Fibroblast of villous mesenchyme (primary cell): ENCODE measurements at regions not wholly inside any gene's neighbourhood (a gene's known extent, or its start where the extent isn't known, plus 50 kb on each side); places are given as distances from the start of the nearest gene placed in this dataset.

Source experiments
- DNase-seq: peaks from one replicate; pipeline ENCODE4 v3.0.0-alpha.2; 2010; ENCODE audit warnings: low read depth
- H3K4me3 ChIP-seq: 2 replicates; pipeline ENCODE4 v1.5.1; 2011; ENCODE audit warnings: low read depth, mild to moderate bottlenecking, low read length
- TF ChIP-seq, protein P1 (sequence below): IDR thresholded peaks from 2 replicates; pipeline ENCODE4 v1.5.1; 2012; ENCODE audit warnings: low read depth, mild to moderate bottlenecking, low read length; ENCODE audit not compliant: insufficient read depth

DNA sequence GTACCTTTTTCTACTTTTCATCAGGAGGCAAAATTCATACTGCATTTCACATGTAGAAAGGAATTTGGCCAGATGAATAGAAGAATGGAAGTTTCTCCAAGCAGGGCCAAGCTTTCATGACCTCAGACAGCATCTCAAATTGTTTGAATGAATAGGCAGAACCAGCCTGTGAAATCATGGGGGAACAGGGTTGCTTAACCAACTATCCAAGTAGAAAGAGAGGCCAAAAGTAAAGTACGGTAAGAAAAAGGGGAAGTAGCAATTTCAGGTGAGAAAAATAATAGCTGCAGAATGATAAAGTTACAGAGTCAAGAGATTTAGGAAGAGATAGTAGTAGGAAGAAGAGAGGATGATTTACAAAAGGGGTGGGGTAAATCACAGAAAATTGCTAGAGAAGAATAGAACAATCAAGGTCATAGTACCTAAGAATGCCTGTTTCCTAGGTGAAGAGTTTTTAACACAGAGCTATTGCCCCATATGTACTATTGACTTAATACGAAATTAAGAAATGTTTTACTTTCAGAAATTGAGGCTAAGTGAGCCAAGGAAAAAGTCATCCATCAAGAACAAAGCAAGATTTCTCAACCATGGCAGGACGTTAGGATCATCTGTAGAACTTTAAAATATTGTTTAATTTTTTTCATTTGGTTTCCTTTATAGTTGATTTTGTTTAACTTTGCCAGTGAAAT is 177.1 kb upstream of the TET2 start:
- no peak for DNase-seq
- TF ChIP-seq, protein P1, sequence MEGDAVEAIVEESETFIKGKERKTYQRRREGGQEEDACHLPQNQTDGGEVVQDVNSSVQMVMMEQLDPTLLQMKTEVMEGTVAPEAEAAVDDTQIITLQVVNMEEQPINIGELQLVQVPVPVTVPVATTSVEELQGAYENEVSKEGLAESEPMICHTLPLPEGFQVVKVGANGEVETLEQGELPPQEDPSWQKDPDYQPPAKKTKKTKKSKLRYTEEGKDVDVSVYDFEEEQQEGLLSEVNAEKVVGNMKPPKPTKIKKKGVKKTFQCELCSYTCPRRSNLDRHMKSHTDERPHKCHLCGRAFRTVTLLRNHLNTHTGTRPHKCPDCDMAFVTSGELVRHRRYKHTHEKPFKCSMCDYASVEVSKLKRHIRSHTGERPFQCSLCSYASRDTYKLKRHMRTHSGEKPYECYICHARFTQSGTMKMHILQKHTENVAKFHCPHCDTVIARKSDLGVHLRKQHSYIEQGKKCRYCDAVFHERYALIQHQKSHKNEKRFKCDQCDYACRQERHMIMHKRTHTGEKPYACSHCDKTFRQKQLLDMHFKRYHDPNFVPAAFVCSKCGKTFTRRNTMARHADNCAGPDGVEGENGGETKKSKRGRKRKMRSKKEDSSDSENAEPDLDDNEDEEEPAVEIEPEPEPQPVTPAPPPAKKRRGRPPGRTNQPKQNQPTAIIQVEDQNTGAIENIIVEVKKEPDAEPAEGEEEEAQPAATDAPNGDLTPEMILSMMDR = no peak
- no peak overlapping the region for H3K4me3 ChIP-seq

GRCh38 chr4:104971462-104971861 is 175.2 kb upstream of the TET2 start:
- TF ChIP-seq, protein P1 = no peak
- no peak for DNase-seq
- no peak overlapping the region for H3K4me3 ChIP-seq

DNA sequence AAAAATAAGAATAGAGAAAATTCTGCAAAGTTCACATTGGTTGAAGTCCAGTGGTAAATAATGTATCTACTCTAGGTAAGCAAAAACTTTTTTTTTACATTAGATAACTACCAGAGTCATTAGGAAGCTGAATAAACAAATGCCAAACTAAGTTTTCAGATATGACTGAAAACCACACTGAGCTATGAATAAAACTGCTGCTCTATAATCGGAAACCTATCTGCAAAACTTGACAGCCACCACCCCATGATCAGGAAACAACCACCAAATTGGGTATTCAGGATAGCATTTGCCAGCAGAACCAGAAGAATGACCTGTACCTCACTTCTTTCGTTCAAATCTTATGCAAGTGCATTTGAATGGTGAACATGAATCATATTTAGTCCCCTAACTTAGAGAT is 173.0 kb upstream of the TET2 start:
- TF ChIP-seq, protein P1 = no peak
- H3K4me3 ChIP-seq = no peak overlapping the region
- DNase-seq = no peak

- TF ChIP-seq, protein P1 = no peak
- no peak for DNase-seq
- H3K4me3 ChIP-seq = no peak overlapping the region
Observed at GRCh38 chr4:104975617-104976016, 171.1 kb upstream of the TET2 start.

DNA sequence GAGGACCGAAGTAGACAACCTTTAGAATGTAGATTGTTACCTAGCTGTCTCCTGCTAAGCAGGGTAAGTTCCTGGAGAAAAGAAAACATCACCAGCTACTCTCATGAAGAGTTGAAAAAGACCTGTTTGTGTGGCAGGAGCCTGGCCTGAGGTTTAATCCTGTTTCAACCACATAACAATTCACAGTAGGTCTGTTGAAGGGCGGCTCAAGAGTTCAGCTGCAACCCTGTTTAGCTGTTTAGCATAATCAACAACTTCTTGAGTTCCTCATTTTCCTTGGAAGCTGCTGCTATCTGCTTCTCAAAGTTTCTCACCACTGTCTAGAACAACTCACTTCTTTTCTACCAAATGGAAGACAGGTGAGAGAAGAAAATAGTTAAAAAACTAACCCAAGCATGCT is 170.4 kb upstream of the TET2 start:
- no peak for DNase-seq
- TF ChIP-seq, protein P1 = no peak
- H3K4me3 ChIP-seq = no peak overlapping the region

GRCh38 chr4:104979083-104979760 is 167.5 kb upstream of the TET2 start:
- TF ChIP-seq, protein P1 = no peak
- H3K4me3 ChIP-seq = no peak overlapping the region
- no peak for DNase-seq
